ENCODE measurements at regions not wholly inside any gene's neighbourhood (a gene's known extent, or its start where the extent isn't known, plus 50 kb on each side); places are given as distances from the start of the nearest gene placed in this dataset.

DNA sequence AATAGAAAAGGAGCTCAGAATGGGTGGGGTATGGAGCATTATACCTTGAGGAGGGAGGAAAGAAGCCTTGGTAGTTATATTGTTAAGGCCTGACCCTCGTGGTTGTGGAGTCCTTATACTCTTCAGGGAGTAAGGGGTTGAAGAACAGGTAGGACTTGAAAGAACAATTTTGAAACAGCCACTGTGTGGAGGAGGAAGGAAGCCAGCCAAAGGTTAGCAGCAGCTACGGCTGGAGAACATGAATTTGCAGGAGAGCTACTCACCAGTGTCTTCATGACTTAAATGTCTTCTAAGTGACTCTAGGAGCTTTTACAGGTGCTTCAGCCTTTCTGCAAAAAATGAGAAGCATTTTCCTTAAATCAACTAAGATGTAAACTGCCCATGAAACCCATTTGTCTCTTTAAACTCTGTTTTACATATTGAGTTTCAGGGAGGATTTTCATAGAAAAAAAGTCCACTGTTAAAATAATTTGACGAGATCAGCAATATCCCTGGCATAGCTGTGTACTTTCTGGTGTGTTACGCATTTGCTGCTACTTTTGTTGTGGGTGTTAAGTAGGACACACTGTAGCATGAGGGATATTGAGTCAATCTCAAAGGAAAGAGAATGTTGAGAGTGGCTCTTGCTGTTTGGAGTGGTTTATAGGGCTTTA lies 110.6 kb upstream of the ELL2 start:
- no peak overlapping the region for H3K27ac ChIP-seq (ENCODE audit: low read depth in 2 of 2, low read length in 2 of 2)
- no peak for DNase-seq
- H3K4me3 ChIP-seq (ENCODE audit: low read length in 3 of 3): no peak overlapping the region
- H3K36me3 ChIP-seq (ENCODE audit: control insufficient read depth in 2 of 3, insufficient read depth in 3 of 3, low read length in 3 of 3): no peaks in the 10 kb centered on the region
- H3K4me1 ChIP-seq (ENCODE audit: control insufficient read depth in 2 of 3, insufficient read depth in 2 of 3, low read depth in 1 of 3, low read length in 3 of 3): no peaks in the 10 kb centered on the region
- TF ChIP-seq, protein P1, sequence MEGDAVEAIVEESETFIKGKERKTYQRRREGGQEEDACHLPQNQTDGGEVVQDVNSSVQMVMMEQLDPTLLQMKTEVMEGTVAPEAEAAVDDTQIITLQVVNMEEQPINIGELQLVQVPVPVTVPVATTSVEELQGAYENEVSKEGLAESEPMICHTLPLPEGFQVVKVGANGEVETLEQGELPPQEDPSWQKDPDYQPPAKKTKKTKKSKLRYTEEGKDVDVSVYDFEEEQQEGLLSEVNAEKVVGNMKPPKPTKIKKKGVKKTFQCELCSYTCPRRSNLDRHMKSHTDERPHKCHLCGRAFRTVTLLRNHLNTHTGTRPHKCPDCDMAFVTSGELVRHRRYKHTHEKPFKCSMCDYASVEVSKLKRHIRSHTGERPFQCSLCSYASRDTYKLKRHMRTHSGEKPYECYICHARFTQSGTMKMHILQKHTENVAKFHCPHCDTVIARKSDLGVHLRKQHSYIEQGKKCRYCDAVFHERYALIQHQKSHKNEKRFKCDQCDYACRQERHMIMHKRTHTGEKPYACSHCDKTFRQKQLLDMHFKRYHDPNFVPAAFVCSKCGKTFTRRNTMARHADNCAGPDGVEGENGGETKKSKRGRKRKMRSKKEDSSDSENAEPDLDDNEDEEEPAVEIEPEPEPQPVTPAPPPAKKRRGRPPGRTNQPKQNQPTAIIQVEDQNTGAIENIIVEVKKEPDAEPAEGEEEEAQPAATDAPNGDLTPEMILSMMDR (IDR thresholded peaks at IDR 0.05; ENCODE audit: borderline replicate concordance, extremely low read depth, insufficient read depth): no peak
- no peak for FAIRE-seq
- intact Hi-C loops (cut with DNase I): no loop called here
- no peak overlapping the region for H3K9ac ChIP-seq (ENCODE audit: low read length in 3 of 3)
- no peaks in the 10 kb centered on the region for H3K9me3 ChIP-seq (ENCODE audit: control insufficient read depth in 2 of 3, insufficient read depth in 1 of 3, low read length in 3 of 3)
- H3K27me3 ChIP-seq (ENCODE audit: control insufficient read depth, insufficient read depth, low read length): no peaks in the 10 kb centered on the region

DNA sequence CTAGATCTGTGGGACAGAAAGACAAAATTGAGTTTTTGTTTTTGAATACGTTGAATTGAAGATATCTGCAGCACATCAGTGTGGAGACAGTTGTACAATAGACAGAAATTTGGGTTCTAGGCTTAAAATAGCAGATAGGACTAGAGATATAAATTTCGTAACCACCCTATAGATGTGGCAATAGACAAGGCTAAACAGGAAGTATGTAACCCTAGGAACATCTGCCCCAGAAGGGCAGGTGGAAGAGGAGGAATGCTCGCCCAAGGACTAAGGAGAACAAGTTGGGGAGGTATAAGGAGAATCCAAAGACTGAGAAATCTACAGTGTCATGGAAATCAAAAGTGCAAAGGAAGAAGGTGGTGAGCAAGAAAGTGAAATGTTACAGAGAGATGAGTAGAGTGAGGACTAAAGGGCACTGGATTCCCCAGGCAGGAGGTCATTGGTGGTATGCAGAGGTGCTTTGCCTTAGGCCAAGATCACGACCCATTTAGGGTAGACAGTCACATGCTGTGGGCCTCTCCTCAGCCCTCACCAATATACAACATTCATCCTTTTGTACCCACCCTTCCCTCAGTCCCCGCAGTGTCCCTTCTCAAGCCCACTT lies 109.1 kb upstream of the ELL2 start:
- no peak overlapping the region for H3K27ac ChIP-seq (ENCODE audit: low read depth in 2 of 2, low read length in 2 of 2)
- TF ChIP-seq, protein P1 (IDR thresholded peaks at IDR 0.05; ENCODE audit: borderline replicate concordance, extremely low read depth, insufficient read depth): no peak
- H3K4me1 ChIP-seq (ENCODE audit: control insufficient read depth in 2 of 3, insufficient read depth in 2 of 3, low read depth in 1 of 3, low read length in 3 of 3): peaks cover 0 to 2% (median 0%) of the 10 kb centered on the region in 3 donors
- H3K36me3 ChIP-seq (ENCODE audit: control insufficient read depth in 2 of 3, insufficient read depth in 3 of 3, low read length in 3 of 3): no peaks in the 10 kb centered on the region
- FAIRE-seq: no peak
- no peaks in the 10 kb centered on the region for H3K9me3 ChIP-seq (ENCODE audit: control insufficient read depth in 2 of 3, insufficient read depth in 1 of 3, low read length in 3 of 3)
- intact Hi-C loops (cut with DNase I): no loop called here
- no peak overlapping the region for H3K4me3 ChIP-seq (ENCODE audit: low read length in 3 of 3)
- H3K27me3 ChIP-seq (ENCODE audit: control insufficient read depth, insufficient read depth, low read length): no peaks in the 10 kb centered on the region
- DNase-seq: no peak
- H3K9ac ChIP-seq (ENCODE audit: low read length in 3 of 3): no peak overlapping the region

DNA sequence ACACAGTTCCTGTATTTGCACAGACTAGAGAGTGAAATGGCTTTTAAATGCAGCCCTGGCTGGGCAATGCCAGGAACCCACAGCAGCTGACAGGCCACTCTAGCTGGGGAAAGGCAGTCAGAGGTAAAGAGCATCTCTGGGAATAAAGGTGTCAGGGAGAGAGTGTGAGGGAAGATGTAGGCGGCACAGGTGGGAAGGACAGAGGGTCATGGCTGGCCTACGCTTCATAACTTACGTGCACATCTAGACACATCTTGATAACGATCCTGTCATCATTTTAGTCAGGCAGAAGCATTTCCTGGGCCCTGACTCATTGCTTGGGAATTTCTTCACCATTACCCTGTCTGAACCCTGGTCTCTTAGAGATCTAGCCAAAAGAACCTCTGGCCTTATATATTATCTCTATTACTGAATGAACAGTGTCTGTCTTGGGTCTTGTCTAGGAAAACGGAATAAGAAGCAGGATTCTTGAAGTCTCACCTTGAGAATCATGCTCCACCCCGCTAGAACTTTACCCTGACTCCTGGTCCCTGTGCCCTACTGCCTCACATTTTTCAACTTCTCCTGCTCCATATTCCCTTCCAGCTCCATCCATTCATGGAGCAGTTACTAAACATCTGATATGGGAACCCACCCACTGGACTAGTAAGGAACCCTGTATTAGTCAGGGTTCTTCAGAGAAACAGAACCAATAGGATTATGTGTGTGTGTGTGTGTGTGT lies 106.4 kb upstream of the ELL2 start:
- DNase-seq (no peak), FAIRE-seq (no peak)
- TF ChIP-seq, protein P1 (IDR thresholded peaks at IDR 0.05; ENCODE audit: borderline replicate concordance, extremely low read depth, insufficient read depth): no peak
- intact Hi-C loops (cut with DNase I): no loop called here
- Histone ChIP-seq H3K9ac (ENCODE audit: low read length in 3 of 3) (no peak overlapping the region), H3K4me3 (ENCODE audit: low read length in 3 of 3) (no peak overlapping the region), H3K27ac (ENCODE audit: low read depth in 2 of 2, low read length in 2 of 2) (no peak overlapping the region), H3K9me3 (ENCODE audit: control insufficient read depth in 2 of 3, insufficient read depth in 1 of 3, low read length in 3 of 3) (no peaks in the 10 kb centered on the region), H3K27me3 (ENCODE audit: control insufficient read depth, insufficient read depth, low read length) (no peaks in the 10 kb centered on the region), H3K4me1 (ENCODE audit: control insufficient read depth in 2 of 3, insufficient read depth in 2 of 3, low read depth in 1 of 3, low read length in 3 of 3) (peaks cover 0 to 2% (median 0%) of the 10 kb centered on the region in 3 donors), H3K36me3 (ENCODE audit: control insufficient read depth in 2 of 3, insufficient read depth in 3 of 3, low read length in 3 of 3) (no peaks in the 10 kb centered on the region)
